GM21786 (cell line): ENCODE measurements at regions not wholly inside any gene's neighbourhood (a gene's known extent, or its start where the extent isn't known, plus 50 kb on each side); places are given as distances from the start of the nearest gene placed in this dataset.
"Not testable (repeated sequence)": the region's sequence is repeated elsewhere in the genome, so short reads cannot be mapped to it uniquely, and the experiment has no call there.

Source experiments
- ATAC-seq: cut with Tn5 transposase; IDR thresholded peaks from one replicate; pipeline ENCODE4 v1.9.1; 2021; ENCODE audit not compliant: unreplicated experiment

DNA sequence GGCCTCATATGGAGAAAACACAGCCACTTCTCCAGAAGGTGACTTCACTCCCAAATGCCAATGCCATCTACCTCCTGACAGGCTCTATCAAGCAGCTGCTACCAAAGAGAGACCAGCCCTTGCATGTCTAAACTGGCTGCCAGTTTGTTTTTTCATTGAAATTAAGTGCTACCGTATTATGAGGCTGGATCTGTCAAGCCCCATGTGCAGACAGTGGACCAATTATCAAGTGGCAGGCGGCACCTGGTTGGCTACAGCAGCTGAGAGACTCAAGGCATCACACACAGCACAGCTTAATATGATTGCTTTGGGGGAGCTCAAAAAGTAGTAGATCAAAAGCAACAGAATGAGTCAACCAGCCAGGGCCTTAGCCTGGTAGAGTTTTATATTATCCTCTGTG lies 1293.0 kb upstream of the TENM4 start:
- no peak for ATAC-seq

DNA sequence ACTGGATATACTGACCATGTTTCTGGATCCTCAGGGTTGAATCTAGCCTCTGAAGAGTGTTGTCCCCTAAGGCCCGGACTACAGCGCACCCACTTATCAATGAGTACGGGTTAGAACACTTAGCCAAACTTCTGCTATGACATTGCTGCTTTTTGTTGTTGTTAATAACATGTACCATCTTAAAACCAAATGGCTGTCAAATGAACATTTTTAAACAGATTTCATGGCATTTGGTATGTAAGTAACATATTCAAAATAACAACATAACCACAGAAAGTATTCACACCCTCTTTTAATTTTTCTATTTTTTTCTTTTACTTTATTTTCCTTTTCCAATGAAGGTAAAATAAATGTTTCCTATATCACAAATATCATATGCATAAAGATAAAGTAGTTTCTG lies 1292.5 kb upstream of the TENM4 start:
- no peak for ATAC-seq

DNA sequence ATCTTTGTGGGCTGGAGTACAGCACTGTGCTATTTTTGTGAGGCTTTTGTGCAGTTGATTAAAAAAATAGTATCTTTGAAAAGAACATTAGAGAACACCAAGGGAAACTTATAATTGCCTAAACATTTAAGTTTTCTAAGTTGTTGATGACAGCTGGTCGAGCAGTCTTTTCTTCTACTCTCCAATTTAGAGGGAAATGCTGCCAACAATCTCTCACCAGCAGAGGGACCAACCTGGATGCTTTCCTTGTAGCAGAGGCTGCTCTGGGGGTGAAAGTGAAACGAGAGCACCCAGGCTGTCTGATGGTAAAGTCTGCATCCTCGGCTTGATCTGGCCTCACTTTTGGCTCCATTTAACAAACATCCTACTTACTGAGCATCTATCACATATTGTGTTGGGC lies 1286.5 kb upstream of the TENM4 start:
- ATAC-seq: peak; percentile 96

DNA sequence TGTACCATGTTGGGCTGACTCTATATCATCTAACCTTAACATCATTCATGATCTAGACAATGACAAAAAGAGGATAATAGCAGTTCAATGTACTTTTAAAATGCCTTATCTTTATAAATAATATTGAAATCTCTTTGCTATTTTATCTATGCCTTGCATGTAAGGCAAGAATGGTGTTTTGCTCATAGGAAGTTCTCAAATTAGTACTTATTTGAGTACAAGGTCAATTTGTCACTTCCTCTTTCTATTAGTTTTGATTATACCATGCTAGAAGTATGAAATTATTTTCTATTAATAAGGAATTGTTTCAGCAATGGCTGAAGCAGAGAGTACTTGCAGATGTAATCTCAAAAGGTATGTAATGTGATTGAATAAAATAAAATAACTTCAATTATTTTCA lies 1285.4 kb upstream of the TENM4 start:
- ATAC-seq: no peak

DNA sequence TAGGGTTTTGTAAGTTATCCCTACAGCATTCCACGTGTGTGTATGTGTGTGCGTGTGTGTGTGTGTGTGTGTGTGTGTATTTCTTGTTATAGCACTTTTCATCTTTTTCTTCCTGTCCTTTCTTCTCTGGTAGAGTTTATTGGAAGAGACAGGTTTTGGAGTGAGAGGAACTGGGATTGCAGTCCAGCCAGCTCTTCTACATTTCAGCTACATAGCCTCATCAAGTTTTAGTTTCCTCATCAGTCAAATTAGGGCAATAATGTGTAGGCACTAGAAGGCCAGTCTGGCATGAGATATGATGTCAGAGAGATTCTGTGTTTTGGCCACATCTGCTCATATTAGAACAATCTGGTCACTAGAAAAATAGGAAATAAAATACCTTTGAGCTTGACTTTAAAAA lies 1283.5 kb upstream of the TENM4 start:
- no peak for ATAC-seq

DNA sequence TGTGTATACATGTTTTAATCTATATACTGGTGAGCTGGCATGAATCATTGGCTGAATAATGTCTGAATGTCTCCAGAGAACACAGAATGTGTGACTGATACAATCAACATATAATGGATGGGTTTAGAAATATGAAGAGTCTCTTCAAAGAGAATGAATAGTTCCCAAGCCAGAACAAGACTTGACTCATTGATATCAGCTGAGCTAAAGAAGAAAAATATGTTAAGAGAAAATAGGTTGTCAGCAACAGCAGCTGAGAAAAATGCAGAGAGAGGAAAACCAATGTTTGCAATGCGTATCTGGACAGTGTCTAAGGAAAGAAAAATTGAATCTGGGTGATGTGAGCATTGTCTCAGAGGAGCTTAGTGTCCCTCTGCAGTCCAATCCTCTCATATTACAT lies 1281.8 kb upstream of the TENM4 start:
- no peak for ATAC-seq

DNA sequence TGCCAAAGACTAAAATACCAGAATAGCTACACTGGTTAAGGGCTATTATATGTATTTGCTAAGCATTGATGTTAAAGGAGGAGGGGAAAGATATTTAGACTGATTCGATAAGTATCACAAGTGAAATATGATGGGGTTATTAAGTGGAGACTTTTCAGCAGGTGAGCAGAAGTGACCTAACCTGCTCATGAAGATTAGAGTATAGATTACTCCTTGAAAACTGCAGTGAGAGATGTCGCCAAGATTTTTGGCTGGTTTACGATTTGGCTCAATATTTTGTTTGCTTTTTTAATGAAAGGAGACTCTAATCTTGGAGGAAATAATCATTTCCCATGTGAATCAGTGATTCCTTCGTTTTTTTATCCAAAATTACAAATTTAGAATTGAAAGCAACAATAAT lies 1279.5 kb upstream of the TENM4 start:
- ATAC-seq: no peak

DNA sequence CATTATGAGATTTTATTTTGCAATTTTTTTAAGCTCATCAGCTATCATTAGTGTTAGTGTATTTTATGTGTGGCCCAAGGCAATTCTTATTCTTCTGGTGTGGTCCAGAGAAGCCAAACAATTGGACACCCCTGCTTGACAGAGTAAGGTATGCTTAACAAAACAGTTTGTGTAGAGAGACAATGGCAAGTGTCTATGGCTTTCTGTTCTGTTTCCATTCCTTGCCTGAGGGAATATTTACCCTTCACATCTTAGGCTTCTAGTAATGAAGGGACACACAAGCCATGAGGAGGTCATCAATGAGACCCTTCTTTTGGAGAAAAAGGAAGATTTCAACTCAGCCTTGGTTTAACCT lies 1278.4 kb upstream of the TENM4 start:
- ATAC-seq: no peak

DNA sequence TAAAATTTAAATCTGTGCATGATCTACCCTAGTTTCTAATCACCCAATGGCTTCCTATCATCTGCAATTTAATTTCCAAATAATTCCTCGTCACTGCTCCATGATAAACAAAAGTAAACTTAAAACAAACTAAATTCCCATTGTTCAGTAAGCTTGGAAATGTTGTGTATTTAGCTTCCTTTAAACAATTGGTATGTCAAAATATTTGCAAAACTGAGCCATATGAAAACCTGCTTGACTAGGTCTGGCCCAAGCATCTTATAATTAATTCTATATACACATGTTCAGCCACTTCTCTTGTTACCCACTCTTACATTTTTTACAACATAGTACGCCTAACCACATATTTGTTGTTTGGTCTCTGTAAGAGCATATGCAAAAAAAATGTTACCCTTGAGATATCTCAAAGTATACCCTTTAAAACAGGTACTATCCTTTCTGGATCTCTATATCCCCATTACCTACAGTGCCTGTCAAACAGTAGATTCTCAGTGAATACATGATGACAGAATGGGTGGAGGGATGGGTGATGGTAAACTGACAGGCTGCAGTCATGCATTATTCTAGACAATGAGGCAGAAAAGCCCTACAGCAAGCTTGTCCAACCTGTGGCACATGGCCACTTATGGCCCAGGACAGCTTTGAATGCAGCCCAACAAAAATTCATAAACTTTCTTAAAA lies 1277.9 kb upstream of the TENM4 start:
- no peak for ATAC-seq

DNA sequence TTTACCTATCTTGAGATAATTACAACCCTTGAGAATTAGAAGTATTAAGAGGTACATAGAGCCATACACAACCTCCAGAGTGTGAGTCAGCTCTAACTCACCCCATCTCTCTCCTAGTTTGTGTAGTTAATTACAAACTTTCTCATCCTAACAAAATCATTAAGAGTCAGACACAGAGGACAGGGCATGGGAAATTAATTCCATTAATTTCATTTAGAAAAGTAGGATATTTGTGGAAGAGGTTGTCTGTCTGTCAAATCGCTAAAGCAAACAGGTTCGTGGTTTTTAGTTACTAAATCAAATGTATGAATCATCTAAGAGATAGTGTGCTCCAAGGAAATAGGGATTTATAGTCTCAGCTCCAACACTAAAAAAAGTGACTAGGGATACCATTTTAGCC lies 1261.4 kb upstream of the TENM4 start:
- ATAC-seq: no peak

DNA sequence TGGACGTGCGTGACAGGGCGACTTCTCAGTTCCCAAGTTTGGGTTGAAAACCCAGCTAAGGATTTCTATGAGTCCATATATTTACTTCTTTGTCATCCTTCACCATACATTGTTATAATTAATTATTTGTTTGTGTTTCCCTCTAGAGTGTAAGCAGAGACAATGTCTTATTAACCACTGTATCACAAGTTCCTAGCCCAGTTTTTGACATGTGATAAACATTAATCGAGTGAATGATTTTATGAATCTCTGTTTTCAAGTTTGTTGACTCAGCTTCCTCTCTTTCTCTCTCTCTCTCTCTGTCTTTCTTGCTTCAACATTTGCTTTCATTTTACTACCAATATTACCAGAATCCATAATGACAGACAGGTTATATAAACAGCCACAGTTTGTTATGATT lies 1259.6 kb upstream of the TENM4 start:
- no peak for ATAC-seq

DNA sequence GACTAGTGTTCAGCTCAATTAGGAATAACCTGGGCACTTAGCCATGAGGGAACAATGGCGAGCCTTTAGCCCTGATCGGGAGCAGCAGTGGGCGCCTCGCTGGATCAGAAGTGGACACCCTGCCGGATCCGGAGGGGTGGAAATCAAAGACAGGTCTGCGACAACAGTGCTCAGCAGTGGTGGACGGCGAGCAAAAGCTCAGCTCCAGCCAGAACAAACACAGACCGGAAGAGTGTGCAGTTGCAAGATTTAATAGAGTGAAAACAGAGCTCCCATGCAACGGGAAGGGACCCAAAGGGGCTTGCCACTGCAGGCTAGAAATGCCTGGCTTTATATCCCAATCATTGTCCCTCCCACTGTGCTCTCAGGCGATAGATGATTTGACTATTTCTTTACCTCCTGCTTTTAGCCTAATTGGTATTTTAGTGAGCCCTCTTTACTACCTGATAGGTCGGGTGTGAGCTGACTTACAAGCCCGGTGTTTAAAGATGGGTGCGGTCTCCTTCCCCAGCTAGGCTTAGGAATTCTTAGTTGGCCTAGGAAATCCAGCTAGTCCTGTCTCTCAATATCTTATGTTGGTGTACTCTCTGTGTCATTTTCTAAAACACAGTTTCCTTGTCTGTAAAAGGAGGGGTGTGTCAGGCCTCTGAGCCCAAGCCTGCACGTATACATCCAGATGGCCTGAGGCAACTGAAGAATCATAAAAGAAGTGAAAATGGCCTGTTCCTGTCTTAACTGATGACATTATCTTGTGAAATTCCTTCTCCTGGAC lies 1258.8 kb upstream of the TENM4 start:
- ATAC-seq: not testable (repeated sequence)

DNA sequence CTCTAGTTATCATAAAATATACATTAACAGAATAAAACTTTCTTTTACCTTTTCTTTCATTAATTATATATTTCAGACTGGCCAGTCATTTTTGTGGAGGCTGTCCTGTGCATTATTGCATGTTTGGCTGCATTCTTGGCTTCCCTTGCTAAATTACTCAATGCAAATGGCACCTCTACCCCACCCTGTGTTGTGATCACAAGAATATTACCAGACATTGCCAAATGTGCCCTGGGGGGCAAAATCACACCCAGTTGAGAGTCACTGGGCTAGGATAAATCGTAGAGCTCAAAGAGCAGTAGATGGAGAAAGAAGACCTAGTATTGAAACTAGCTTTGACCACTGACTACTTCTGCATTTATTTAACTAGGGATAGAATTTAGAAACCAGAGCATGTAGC lies 1257.8 kb upstream of the TENM4 start:
- ATAC-seq: no peak

DNA sequence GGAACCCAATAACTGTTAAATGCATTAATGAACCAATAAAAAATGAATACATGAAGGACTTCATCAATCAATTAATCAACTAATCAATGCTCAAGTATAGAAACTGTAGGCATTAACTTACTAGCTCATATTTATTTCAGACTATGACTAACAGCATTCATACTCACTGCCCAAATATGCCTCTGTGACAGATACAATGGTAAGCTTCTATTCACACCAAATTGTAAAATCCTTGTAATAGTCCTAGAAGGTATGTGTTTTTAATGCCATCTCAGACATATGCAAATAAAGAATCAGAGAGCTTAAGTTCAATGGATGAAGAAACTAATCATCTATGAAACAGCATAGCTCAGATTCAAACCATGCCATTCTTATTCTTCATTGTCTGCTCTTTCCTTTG lies 1253.6 kb upstream of the TENM4 start:
- ATAC-seq: no peak

DNA sequence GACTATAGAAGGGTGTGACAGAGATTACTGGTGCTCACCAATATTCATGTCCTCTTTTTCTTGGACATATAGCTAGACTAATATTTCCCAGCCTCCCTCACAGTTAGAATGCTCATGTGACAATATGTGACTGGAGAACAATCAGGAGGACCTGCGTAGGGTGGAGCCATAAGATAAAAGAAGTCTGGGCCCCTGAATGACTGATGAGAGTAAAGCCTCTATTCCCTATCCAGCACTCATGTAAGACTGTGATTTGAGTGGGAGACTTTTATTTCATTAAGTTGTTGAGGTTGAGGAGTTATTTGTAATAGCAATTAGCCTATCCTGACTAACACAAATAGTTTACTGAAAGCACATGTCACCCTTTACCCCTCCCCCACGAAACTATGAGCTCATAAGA lies 1247.1 kb upstream of the TENM4 start:
- no peak for ATAC-seq

DNA sequence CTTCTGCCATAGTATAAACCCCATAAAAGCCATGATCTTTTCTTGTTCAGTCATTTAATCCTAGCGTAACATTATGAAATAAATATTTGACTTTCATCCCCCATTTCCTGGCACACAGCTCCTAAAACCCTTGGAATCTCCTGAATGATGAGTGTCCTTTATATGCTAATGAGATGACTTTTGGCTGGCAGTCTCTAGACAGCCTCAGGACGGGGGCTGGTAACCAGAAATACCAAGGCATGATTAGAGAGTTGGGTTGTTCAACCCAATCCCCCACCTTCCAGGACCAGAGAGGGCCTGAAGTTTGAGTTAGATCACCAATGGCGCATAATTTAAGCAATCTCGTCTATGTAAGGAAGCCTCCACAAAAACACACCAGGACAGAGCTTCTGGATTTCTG lies 1246.1 kb upstream of the TENM4 start:
- ATAC-seq: no peak

DNA sequence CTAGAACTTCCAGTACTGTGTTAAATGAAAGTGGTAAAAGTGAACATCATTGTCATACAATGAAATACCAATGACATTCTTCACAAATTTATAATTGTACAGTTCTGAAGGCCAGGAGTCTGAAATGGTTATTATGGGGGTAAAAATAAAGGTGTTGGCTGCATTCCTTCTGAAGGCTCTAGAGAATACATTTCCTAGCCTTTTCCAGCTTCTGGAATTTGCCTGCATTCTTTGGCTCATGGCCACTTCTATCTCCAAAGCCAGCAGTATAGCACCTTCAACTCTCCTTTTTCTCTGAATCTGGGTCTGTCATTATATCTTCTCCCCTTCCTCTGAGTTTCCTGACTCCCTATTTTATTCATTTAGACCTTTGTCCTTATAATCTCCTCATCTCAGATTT lies 1232.7 kb upstream of the TENM4 start:
- ATAC-seq: no peak

DNA sequence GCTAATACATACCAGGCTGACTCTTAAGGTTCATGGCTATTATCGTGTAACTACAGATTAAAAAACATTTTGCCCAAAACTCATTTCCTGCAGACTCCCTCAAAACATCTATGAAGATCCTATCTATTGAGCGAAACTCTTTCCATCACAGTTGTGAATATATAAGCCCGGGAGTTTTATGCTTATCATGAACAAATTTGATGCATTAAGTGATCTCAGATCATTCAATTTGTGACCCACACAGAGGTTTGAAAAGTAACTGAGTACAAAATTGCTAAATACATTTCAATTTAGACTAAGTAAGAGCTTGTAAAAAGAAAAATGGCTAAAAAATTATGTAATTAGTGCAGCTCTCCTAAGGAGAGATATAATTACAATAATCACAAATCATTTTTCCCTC lies 1228.8 kb upstream of the TENM4 start:
- no peak for ATAC-seq

DNA sequence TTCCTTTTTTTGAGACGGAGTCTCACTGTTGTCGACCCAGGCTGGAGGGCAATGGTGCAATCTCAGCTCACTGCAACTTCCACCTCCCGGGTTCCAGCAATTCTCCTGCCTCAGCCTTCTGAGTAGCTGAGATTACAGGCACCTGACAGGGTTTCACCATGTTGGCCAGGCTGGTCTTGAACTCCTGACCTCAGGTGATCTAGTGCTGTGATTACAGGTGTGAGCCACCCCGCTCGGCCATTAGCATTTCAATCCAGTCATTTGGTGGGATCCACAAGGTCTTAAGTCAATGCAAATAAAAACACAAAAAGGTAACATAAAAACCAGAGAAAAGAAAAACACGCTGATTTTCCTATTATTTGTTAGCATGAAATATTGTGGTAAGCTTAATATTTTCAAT lies 1227.2 kb upstream of the TENM4 start:
- no peak for ATAC-seq

DNA sequence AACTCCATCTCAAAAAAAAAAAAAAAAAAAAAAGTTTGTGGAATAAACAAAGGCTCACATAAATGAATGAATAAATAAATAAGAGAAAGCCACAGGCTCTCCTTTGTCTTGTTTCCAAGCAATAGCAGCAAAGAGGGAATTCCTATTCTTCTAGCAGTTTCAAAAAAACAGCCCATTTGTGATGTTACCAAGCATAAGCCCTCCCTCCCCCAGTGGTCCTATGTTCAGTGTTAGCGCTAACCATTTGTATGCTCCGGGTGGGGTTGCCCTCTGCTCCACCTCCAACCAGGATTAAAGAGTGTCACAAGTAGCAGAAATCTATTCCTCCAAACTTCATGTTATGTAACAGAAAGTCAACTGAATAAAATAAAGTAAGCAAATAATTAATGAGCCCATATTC lies 1215.0 kb upstream of the TENM4 start:
- ATAC-seq: no peak

DNA sequence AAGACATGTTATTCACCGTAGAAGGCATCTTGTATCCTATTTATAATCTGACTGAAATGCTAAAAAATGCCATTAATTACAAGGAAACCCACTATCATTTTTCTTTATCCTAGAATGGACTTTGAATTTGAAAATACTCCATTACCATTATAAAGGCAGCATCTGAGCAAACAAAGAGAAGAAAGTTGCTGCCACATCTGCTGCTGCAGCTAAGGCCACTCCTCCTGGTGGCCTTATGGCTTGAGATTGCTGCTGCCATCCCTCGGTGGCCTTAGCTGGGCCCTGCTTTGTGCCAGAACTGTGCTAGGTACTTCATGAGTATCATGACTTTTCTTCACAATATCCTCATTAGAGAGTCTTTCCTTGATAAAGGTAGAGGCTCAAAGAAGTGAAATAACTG lies 1210.1 kb upstream of the TENM4 start:
- no peak for ATAC-seq

DNA sequence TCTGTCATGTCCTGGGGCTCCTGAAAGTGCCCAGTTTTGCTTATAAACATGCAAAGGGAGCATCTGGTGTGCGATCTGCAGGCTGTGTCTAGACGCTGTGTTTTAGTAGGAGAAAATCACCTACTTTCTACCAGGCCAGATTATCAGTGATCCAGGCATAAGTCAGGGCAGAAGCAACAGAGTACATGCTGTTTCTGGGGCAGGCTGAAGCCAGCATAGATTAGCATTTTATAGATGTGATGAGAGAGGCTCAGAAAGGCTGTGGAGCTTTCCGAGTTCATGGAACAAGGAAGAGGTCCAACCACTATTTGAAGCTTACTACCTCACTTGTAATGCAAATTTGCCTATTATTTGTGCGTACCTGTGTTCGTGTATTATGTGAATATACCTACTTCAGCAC lies 1208.4 kb upstream of the TENM4 start:
- no peak for ATAC-seq

DNA sequence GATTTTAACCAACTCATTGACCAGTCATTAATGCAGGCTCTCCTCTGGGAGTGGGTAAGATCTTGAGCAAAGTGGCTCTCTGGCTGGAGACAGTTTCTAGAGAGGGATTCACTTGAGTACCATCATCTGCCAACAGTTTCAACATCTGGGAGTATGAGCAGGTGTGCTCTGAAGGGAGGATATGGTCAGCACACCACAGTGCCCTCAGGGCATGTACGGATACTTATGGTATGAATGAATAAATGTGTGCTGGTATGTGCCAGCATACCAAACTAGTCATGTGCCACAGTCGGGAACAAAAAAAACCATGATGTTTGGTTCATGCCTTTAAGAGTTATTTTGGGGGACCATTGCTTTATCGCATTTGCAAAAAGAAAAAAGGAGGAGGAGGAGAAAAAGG lies 1197.5 kb upstream of the TENM4 start:
- ATAC-seq: no peak
